ENCODE measurements at regions not wholly inside any gene's neighbourhood (a gene's known extent, or its start where the extent isn't known, plus 50 kb on each side); places are given as distances from the start of the nearest gene placed in this dataset.
"Not testable (repeated sequence)": the region's sequence is repeated elsewhere in the genome, so short reads cannot be mapped to it uniquely, and the experiment has no call there.

- Mint-ChIP-seq H3K9me3 (ENCODE audit: low read depth, unreplicated experiment) (no peaks in the 10 kb centered on the region), H3K4me1 (ENCODE audit: low read depth, unreplicated experiment) (no peaks in the 10 kb centered on the region), H3K27me3 (ENCODE audit: unreplicated experiment) (no peaks in the 10 kb centered on the region), H3K27ac (ENCODE audit: unreplicated experiment) (no peak overlapping the region), H3K4me3 (ENCODE audit: low read depth, unreplicated experiment) (no peak overlapping the region), H3K36me3 (ENCODE audit: insufficient read depth, unreplicated experiment) (no peaks in the 10 kb centered on the region)
- no TSS peak for BruUV-seq (replicated peaks)
- CTCF ChIA-PET, result no interaction called here
- TF ChIP-seq CTCF (IDR thresholded peaks at IDR 0.05; ENCODE audit: unreplicated experiment), result no peak
- intact Hi-C loops (cut with micrococcal nuclease; ENCODE audit: unreplicated experiment), result no loop called here
- DNase-seq, result no peak
Observed at GRCh38 chr6:16019462-16019861, 109.4 kb upstream of the MYLIP start.

GRCh38 chr6:16018626-16019025 lies 110.3 kb upstream of the MYLIP start:
- intact Hi-C loops (cut with micrococcal nuclease; ENCODE audit: unreplicated experiment), result no loop called here
- H3K4me3 Mint-ChIP-seq (ENCODE audit: low read depth, unreplicated experiment), result no peak overlapping the region
- H3K9me3 Mint-ChIP-seq (ENCODE audit: low read depth, unreplicated experiment), result no peaks in the 10 kb centered on the region
- no TSS peak for BruUV-seq (replicated peaks)
- no peaks in the 10 kb centered on the region for H3K4me1 Mint-ChIP-seq (ENCODE audit: low read depth, unreplicated experiment)
- DNase-seq, result no peak
- no peak overlapping the region for H3K27ac Mint-ChIP-seq (ENCODE audit: unreplicated experiment)
- H3K36me3 Mint-ChIP-seq (ENCODE audit: insufficient read depth, unreplicated experiment), result no peaks in the 10 kb centered on the region
- CTCF ChIA-PET, result no interaction called here
- no peak for TF ChIP-seq CTCF (IDR thresholded peaks at IDR 0.05; ENCODE audit: unreplicated experiment)
- H3K27me3 Mint-ChIP-seq (ENCODE audit: unreplicated experiment), result no peaks in the 10 kb centered on the region

- H3K4me3 Mint-ChIP-seq (ENCODE audit: low read depth, unreplicated experiment); H3K9me3 Mint-ChIP-seq (ENCODE audit: low read depth, unreplicated experiment); CTCF ChIA-PET; H3K27ac Mint-ChIP-seq (ENCODE audit: unreplicated experiment); H3K27me3 Mint-ChIP-seq (ENCODE audit: unreplicated experiment); BruUV-seq (replicated peaks); DNase-seq; H3K4me1 Mint-ChIP-seq (ENCODE audit: low read depth, unreplicated experiment); intact Hi-C loops (cut with micrococcal nuclease; ENCODE audit: unreplicated experiment); H3K36me3 Mint-ChIP-seq (ENCODE audit: insufficient read depth, unreplicated experiment): not testable (repeated sequence)
Observed at GRCh38 chr6:16014325-16014724, 114.6 kb upstream of the MYLIP start.

- intact Hi-C loops (cut with micrococcal nuclease; ENCODE audit: unreplicated experiment), result no loop called here
Observed at GRCh38 chr6:16007146-16007545, 121.7 kb upstream of the MYLIP start.

GRCh38 chr6:16006681-16007080 lies 122.2 kb upstream of the MYLIP start:
- CTCF ChIA-PET, result no interaction called here
- no peak for DNase-seq
- H3K4me1 Mint-ChIP-seq (ENCODE audit: low read depth, unreplicated experiment), result no peaks in the 10 kb centered on the region
- H3K4me3 Mint-ChIP-seq (ENCODE audit: low read depth, unreplicated experiment), result no peak overlapping the region
- H3K27ac Mint-ChIP-seq (ENCODE audit: unreplicated experiment), result no peak overlapping the region
- H3K36me3 Mint-ChIP-seq (ENCODE audit: insufficient read depth, unreplicated experiment), result no peaks in the 10 kb centered on the region
- no peak for TF ChIP-seq CTCF (IDR thresholded peaks at IDR 0.05; ENCODE audit: unreplicated experiment)
- peaks cover 46% of the 10 kb centered on the region for H3K27me3 Mint-ChIP-seq (ENCODE audit: unreplicated experiment)
- intact Hi-C loops (cut with micrococcal nuclease; ENCODE audit: unreplicated experiment), result no loop called here
- BruUV-seq (replicated peaks), result no TSS peak
- no peaks in the 10 kb centered on the region for H3K9me3 Mint-ChIP-seq (ENCODE audit: low read depth, unreplicated experiment)

More at GRCh38 chr6:16007146-16007545, 121.7 kb upstream of the MYLIP start:
- H3K36me3 Mint-ChIP-seq (ENCODE audit: insufficient read depth, unreplicated experiment), result no peaks in the 10 kb centered on the region
- no peak overlapping the region for H3K4me3 Mint-ChIP-seq (ENCODE audit: low read depth, unreplicated experiment)
- no peak overlapping the region for H3K27ac Mint-ChIP-seq (ENCODE audit: unreplicated experiment)
- BruUV-seq (replicated peaks), result no TSS peak
- CTCF ChIA-PET, result no interaction called here
- H3K27me3 Mint-ChIP-seq (ENCODE audit: unreplicated experiment), result peaks cover 46% of the 10 kb centered on the region
- H3K4me1 Mint-ChIP-seq (ENCODE audit: low read depth, unreplicated experiment), result no peaks in the 10 kb centered on the region
- H3K9me3 Mint-ChIP-seq (ENCODE audit: low read depth, unreplicated experiment), result no peaks in the 10 kb centered on the region
- no peak for DNase-seq
- TF ChIP-seq CTCF (IDR thresholded peaks at IDR 0.05; ENCODE audit: unreplicated experiment), result no peak
